ENCODE measurements at regions not wholly inside any gene's neighbourhood (a gene's known extent, or its start where the extent isn't known, plus 50 kb on each side); places are given as distances from the start of the nearest gene placed in this dataset.
A peak's percentile ranks its signal among the peaks of the same experiment; 100 is the strongest.

DNA sequence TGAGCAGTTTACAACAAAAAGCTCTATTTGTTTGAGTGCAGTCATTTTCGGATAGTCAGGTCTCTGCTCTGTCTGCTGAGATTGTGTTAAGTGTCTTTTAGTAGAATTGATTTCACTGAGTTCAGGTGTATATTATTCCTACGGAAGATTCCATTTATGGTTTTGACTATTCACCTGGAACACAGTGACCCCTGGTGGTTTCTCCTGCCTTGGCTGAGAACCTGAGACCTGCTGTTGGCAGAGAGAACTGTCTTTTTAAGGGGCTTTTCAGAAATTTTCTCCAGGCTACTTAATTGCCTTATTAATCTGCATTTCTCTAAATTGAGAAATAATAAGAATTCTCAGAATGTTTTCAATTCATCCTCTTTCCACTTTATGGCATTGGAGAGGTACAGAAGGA lies 508.0 kb downstream of the TBC1D32 start:
- TF ChIP-seq POLR2A (IDR thresholded peaks at IDR 0.05), result no peak
- TF ChIP-seq, protein P1, sequence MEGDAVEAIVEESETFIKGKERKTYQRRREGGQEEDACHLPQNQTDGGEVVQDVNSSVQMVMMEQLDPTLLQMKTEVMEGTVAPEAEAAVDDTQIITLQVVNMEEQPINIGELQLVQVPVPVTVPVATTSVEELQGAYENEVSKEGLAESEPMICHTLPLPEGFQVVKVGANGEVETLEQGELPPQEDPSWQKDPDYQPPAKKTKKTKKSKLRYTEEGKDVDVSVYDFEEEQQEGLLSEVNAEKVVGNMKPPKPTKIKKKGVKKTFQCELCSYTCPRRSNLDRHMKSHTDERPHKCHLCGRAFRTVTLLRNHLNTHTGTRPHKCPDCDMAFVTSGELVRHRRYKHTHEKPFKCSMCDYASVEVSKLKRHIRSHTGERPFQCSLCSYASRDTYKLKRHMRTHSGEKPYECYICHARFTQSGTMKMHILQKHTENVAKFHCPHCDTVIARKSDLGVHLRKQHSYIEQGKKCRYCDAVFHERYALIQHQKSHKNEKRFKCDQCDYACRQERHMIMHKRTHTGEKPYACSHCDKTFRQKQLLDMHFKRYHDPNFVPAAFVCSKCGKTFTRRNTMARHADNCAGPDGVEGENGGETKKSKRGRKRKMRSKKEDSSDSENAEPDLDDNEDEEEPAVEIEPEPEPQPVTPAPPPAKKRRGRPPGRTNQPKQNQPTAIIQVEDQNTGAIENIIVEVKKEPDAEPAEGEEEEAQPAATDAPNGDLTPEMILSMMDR (IDR thresholded peaks at IDR 0.05), result peak; percentile 11 to 79 (median 56)
